ENCODE measurements at regions not wholly inside any gene's neighbourhood (a gene's known extent, or its start where the extent isn't known, plus 50 kb on each side); places are given as distances from the start of the nearest gene placed in this dataset.

GRCh38 chrY:19354857-19355173 lies 389.7 kb downstream of the KDM5D start:
- Mint-ChIP-seq H3K9me3 (no peaks in the 10 kb centered on the region), H3K36me3 (ENCODE audit: low read depth) (no peaks in the 10 kb centered on the region), H3K27me3 (ENCODE audit: low read depth) (peaks cover 5% of the 10 kb centered on the region), H3K27ac (no peak overlapping the region), H3K4me3 (no peak overlapping the region), H3K4me1 (ENCODE audit: low read depth) (no peaks in the 10 kb centered on the region)

GRCh38 chrY:19354061-19354856 lies 390.3 kb downstream of the KDM5D start:
- Mint-ChIP-seq H3K4me3 (no peak overlapping the region), H3K4me1 (ENCODE audit: low read depth) (no peaks in the 10 kb centered on the region), H3K27me3 (ENCODE audit: low read depth) (peaks cover 5% of the 10 kb centered on the region), H3K27ac (no peak overlapping the region), H3K36me3 (ENCODE audit: low read depth) (no peaks in the 10 kb centered on the region), H3K9me3 (no peaks in the 10 kb centered on the region)

- H3K4me3 Mint-ChIP-seq: no peak overlapping the region
- no peaks in the 10 kb centered on the region for H3K36me3 Mint-ChIP-seq (ENCODE audit: low read depth)
- H3K27me3 Mint-ChIP-seq (ENCODE audit: low read depth): peaks cover 5% of the 10 kb centered on the region
- H3K9me3 Mint-ChIP-seq: no peaks in the 10 kb centered on the region
- H3K27ac Mint-ChIP-seq: no peak overlapping the region
- H3K4me1 Mint-ChIP-seq (ENCODE audit: low read depth): no peaks in the 10 kb centered on the region
Observed at GRCh38 chrY:19351616-19352015, 392.9 kb downstream of the KDM5D start.

GRCh38 chrY:19321701-19322100 lies 422.8 kb downstream of the KDM5D start:
- Mint-ChIP-seq H3K27me3 (ENCODE audit: low read depth) (no peaks in the 10 kb centered on the region), H3K4me1 (ENCODE audit: low read depth) (no peaks in the 10 kb centered on the region), H3K9me3 (peaks cover 9% of the 10 kb centered on the region), H3K4me3 (no peak overlapping the region), H3K27ac (no peak overlapping the region), H3K36me3 (ENCODE audit: low read depth) (no peaks in the 10 kb centered on the region)

- no peak overlapping the region for H3K27ac Mint-ChIP-seq
- H3K4me3 Mint-ChIP-seq: no peak overlapping the region
- H3K36me3 Mint-ChIP-seq (ENCODE audit: low read depth): no peaks in the 10 kb centered on the region
- no peaks in the 10 kb centered on the region for H3K4me1 Mint-ChIP-seq (ENCODE audit: low read depth)
- H3K27me3 Mint-ChIP-seq (ENCODE audit: low read depth): no peaks in the 10 kb centered on the region
- peaks cover 9% of the 10 kb centered on the region for H3K9me3 Mint-ChIP-seq
Observed at GRCh38 chrY:19319135-19319534, 425.4 kb downstream of the KDM5D start.

- no peaks in the 10 kb centered on the region for H3K36me3 Mint-ChIP-seq (ENCODE audit: low read depth)
- H3K9me3 Mint-ChIP-seq: peaks cover 9% of the 10 kb centered on the region
- H3K4me3 Mint-ChIP-seq: no peak overlapping the region
- no peaks in the 10 kb centered on the region for H3K4me1 Mint-ChIP-seq (ENCODE audit: low read depth)
- H3K27ac Mint-ChIP-seq: no peak overlapping the region
- no peaks in the 10 kb centered on the region for H3K27me3 Mint-ChIP-seq (ENCODE audit: low read depth)
Observed at GRCh38 chrY:19317271-19317987, 427.1 kb downstream of the KDM5D start.

GRCh38 chrY:19307627-19308026 lies 436.9 kb downstream of the KDM5D start:
- no peaks in the 10 kb centered on the region for H3K36me3 Mint-ChIP-seq (ENCODE audit: low read depth)

GRCh38 chrY:19303136-19303535 lies 441.4 kb downstream of the KDM5D start:
- no peaks in the 10 kb centered on the region for H3K9me3 Mint-ChIP-seq
- no peak overlapping the region for H3K27ac Mint-ChIP-seq
- no peaks in the 10 kb centered on the region for H3K4me1 Mint-ChIP-seq (ENCODE audit: low read depth)
- no peaks in the 10 kb centered on the region for H3K36me3 Mint-ChIP-seq (ENCODE audit: low read depth)
- H3K4me3 Mint-ChIP-seq: no peak overlapping the region
- H3K27me3 Mint-ChIP-seq (ENCODE audit: low read depth): no peaks in the 10 kb centered on the region

More at GRCh38 chrY:19307627-19308026, 436.9 kb downstream of the KDM5D start:
- Mint-ChIP-seq H3K27ac (no peak overlapping the region), H3K4me3 (no peak overlapping the region), H3K27me3 (ENCODE audit: low read depth) (no peaks in the 10 kb centered on the region), H3K9me3 (no peaks in the 10 kb centered on the region), H3K4me1 (ENCODE audit: low read depth) (no peaks in the 10 kb centered on the region)

- H3K4me1 Mint-ChIP-seq (ENCODE audit: low read depth): no peaks in the 10 kb centered on the region
- H3K27me3 Mint-ChIP-seq (ENCODE audit: low read depth): no peaks in the 10 kb centered on the region
- no peak overlapping the region for H3K4me3 Mint-ChIP-seq
- no peaks in the 10 kb centered on the region for H3K36me3 Mint-ChIP-seq (ENCODE audit: low read depth)
- H3K27ac Mint-ChIP-seq: no peak overlapping the region
- H3K9me3 Mint-ChIP-seq: peaks cover 3% of the 10 kb centered on the region
Observed at GRCh38 chrY:19290925-19291324, 453.6 kb downstream of the KDM5D start.

- no peaks in the 10 kb centered on the region for H3K27me3 Mint-ChIP-seq (ENCODE audit: low read depth)
- no peak overlapping the region for H3K4me3 Mint-ChIP-seq
- no peaks in the 10 kb centered on the region for H3K9me3 Mint-ChIP-seq
- no peak overlapping the region for H3K27ac Mint-ChIP-seq
- H3K36me3 Mint-ChIP-seq (ENCODE audit: low read depth): no peaks in the 10 kb centered on the region
- H3K4me1 Mint-ChIP-seq (ENCODE audit: low read depth): no peaks in the 10 kb centered on the region
Observed at GRCh38 chrY:19274076-19274475, 470.4 kb downstream of the KDM5D start.

GRCh38 chrY:19268331-19268730 lies 476.2 kb downstream of the KDM5D start:
- Mint-ChIP-seq H3K27me3 (ENCODE audit: low read depth) (no peaks in the 10 kb centered on the region), H3K9me3 (no peaks in the 10 kb centered on the region), H3K4me1 (ENCODE audit: low read depth) (no peaks in the 10 kb centered on the region), H3K4me3 (no peak overlapping the region), H3K36me3 (ENCODE audit: low read depth) (no peaks in the 10 kb centered on the region), H3K27ac (no peak overlapping the region)

GRCh38 chrY:19265404-19265803 lies 479.1 kb downstream of the KDM5D start:
- Mint-ChIP-seq H3K9me3 (no peaks in the 10 kb centered on the region), H3K36me3 (ENCODE audit: low read depth) (no peaks in the 10 kb centered on the region), H3K4me3 (no peak overlapping the region)

GRCh38 chrY:19262310-19262709 lies 482.2 kb downstream of the KDM5D start:
- Mint-ChIP-seq H3K27ac (no peak overlapping the region), H3K9me3 (no peaks in the 10 kb centered on the region), H3K4me3 (no peak overlapping the region), H3K27me3 (ENCODE audit: low read depth) (no peaks in the 10 kb centered on the region), H3K36me3 (ENCODE audit: low read depth) (no peaks in the 10 kb centered on the region), H3K4me1 (ENCODE audit: low read depth) (no peaks in the 10 kb centered on the region)

More at GRCh38 chrY:19265404-19265803, 479.1 kb downstream of the KDM5D start:
- Mint-ChIP-seq H3K27me3 (ENCODE audit: low read depth) (no peaks in the 10 kb centered on the region), H3K27ac (no peak overlapping the region), H3K4me1 (ENCODE audit: low read depth) (no peaks in the 10 kb centered on the region)

- no peaks in the 10 kb centered on the region for H3K9me3 Mint-ChIP-seq
- no peaks in the 10 kb centered on the region for H3K27me3 Mint-ChIP-seq (ENCODE audit: low read depth)
- H3K27ac Mint-ChIP-seq: peak overlapping the region; percentile 35
- H3K4me3 Mint-ChIP-seq: peak overlapping the region; percentile 60
- H3K36me3 Mint-ChIP-seq (ENCODE audit: low read depth): peaks cover 2% of the 10 kb centered on the region
- peaks cover 19% of the 10 kb centered on the region for H3K4me1 Mint-ChIP-seq (ENCODE audit: low read depth)
Observed at GRCh38 chrY:19232276-19232994, 458.9 kb upstream of the HSFY2 start.

- Mint-ChIP-seq H3K4me3 (no peak overlapping the region), H3K9me3 (peaks cover 7% of the 10 kb centered on the region), H3K27ac (no peak overlapping the region), H3K4me1 (ENCODE audit: low read depth) (no peaks in the 10 kb centered on the region), H3K36me3 (ENCODE audit: low read depth) (no peaks in the 10 kb centered on the region), H3K27me3 (ENCODE audit: low read depth) (no peaks in the 10 kb centered on the region)
Observed at GRCh38 chrY:19220784-19221183, 447.2 kb upstream of the HSFY2 start.
